Parathyroid adenoma (tissue), 2 donors: ENCODE measurements at regions not wholly inside any gene's neighbourhood (a gene's known extent, or its start where the extent isn't known, plus 50 kb on each side); places are given as distances from the start of the nearest gene placed in this dataset.

ENCODE experiments used
- H2AFZ ChIP-seq: fragments of 300-600 bp; sonication (generic); one replicate; pipeline ENCODE4 v1.7.0; 2017; ENCODE audit warnings: antibody characterized with exemption, mild to moderate bottlenecking
- H3K27ac ChIP-seq: fragments of 300-600 bp; sonication (generic); one replicate; pipeline ENCODE4 v1.7.0; 2017
- H3K27me3 ChIP-seq: fragments of 300-600 bp; sonication (generic); one replicate; pipeline ENCODE4 v1.7.0; 2017; ENCODE audit warnings: low read length; ENCODE audit not compliant: control insufficient read depth, insufficient read depth
- H3K36me3 ChIP-seq: fragments of 300-600 bp; sonication (generic); one replicate; pipeline ENCODE4 v1.7.0; 2017; ENCODE audit warnings: low read length; ENCODE audit not compliant: control insufficient read depth, insufficient read depth
- H3K4me1 ChIP-seq: fragments of 300-600 bp; sonication (generic); one replicate; pipeline ENCODE4 v1.7.0; 2017; ENCODE audit warnings: control low read depth
- H3K4me2 ChIP-seq: fragments of 300-600 bp; sonication (generic); one replicate; pipeline ENCODE4 v1.7.0; 2017; ENCODE audit warnings: low read length
- H3K4me3 ChIP-seq: fragments of 300-600 bp; sonication (generic); one replicate; pipeline ENCODE4 v1.7.0; 2017; ENCODE audit warnings: low read depth, low read length
- H3K79me2 ChIP-seq: fragments of 300-600 bp; sonication (generic); one replicate; pipeline ENCODE4 v1.7.0; 2017; ENCODE audit warnings: control low read depth
- H3K9ac ChIP-seq: fragments of 300-600 bp; sonication (generic); one replicate; pipeline ENCODE4 v1.7.0; 2017; ENCODE audit warnings: mild to moderate bottlenecking
- H3K9me3 ChIP-seq: fragments of 300-600 bp; sonication (generic); one replicate; pipeline ENCODE4 v1.7.0; 2017; ENCODE audit warnings: low read length; ENCODE audit not compliant: control insufficient read depth
- TF ChIP-seq, protein P1 (sequence below): fragments of 300-600 bp; sonication (generic); IDR thresholded peaks from one replicate; pipeline ENCODE4 v1.7.0; 2017; ENCODE audit warnings: antibody characterized with exemption, mild to moderate bottlenecking
- donor health status: primary hyperparathyroidism.

DNA sequence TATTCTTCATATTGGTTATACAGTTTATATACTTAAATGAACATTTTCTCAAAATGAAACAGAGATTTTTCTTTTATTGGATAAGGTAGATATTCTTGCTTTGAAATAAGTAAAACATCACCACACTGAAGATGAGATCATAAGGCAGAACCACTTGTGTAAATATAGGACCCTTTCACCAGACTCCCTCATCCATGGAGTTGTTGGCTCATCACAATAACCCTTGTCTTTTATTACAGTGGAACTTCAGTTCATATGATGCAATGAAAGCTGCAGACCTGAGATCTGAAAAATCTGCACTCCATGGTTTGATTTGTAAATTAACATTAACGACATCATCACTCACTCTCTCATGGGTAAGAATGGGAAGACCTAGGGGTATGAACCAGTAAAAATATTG lies 51.9 kb upstream of the DBX2 start:
- Histone ChIP-seq H3K27me3 (no peaks in the 10 kb centered on the region), H3K9me3 (no peaks in the 10 kb centered on the region), H2AFZ (no peak overlapping the region), H3K36me3 (no peaks in the 10 kb centered on the region), H3K4me1 (no peaks in the 10 kb centered on the region), H3K9ac (no peak overlapping the region), H3K27ac (no peak overlapping the region), H3K4me2 (no peak overlapping the region), H3K4me3 (no peak overlapping the region), H3K79me2 (no peaks in the 10 kb centered on the region)
- TF ChIP-seq, protein P1, sequence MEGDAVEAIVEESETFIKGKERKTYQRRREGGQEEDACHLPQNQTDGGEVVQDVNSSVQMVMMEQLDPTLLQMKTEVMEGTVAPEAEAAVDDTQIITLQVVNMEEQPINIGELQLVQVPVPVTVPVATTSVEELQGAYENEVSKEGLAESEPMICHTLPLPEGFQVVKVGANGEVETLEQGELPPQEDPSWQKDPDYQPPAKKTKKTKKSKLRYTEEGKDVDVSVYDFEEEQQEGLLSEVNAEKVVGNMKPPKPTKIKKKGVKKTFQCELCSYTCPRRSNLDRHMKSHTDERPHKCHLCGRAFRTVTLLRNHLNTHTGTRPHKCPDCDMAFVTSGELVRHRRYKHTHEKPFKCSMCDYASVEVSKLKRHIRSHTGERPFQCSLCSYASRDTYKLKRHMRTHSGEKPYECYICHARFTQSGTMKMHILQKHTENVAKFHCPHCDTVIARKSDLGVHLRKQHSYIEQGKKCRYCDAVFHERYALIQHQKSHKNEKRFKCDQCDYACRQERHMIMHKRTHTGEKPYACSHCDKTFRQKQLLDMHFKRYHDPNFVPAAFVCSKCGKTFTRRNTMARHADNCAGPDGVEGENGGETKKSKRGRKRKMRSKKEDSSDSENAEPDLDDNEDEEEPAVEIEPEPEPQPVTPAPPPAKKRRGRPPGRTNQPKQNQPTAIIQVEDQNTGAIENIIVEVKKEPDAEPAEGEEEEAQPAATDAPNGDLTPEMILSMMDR = no peak

DNA sequence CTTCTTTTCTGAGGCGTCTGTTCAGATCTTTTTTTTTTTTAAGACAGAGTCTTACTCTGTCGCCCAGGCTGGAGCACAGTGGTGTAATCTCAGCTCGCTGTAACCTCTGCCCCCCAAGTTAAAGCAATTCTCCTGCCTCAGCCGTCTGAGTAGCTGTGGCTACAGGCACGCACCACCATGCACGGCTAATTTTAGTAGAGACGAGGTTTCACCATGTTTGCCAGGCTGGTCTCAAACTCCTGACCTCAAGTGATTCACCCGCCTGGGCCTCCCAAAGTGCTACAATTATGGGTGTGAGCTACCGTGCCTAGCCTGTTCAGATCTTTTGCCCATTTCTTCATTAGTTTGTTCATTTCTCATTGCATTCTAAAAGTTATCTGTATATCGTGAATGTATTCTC lies 55.1 kb upstream of the DBX2 start:
- H3K27me3 ChIP-seq = no peaks in the 10 kb centered on the region
- H3K9me3 ChIP-seq = no peaks in the 10 kb centered on the region
- no peak overlapping the region for H2AFZ ChIP-seq
- no peaks in the 10 kb centered on the region for H3K36me3 ChIP-seq
- TF ChIP-seq, protein P1 = no peak
- H3K4me2 ChIP-seq = no peak overlapping the region
- H3K27ac ChIP-seq = no peak overlapping the region
- no peaks in the 10 kb centered on the region for H3K4me1 ChIP-seq
- no peak overlapping the region for H3K4me3 ChIP-seq
- no peak overlapping the region for H3K9ac ChIP-seq
- H3K79me2 ChIP-seq = no peaks in the 10 kb centered on the region

DNA sequence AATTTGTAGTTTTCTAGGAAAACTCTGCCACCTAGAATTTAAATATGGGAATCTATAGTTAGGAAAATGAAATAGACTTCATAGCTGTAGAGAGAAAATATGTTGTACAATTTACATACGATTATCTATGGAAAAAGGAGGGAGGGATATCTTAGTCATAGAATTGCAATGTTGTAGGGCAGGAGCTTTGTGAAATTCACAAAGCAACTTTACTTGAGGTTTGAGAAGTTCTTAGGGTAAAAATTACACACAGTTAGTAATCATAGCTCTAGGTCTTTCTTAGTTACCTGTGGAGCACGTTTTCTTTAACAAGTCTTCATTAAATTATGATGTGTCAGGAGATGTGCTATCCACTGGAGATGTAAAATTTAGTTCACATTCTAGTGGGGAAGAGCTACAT lies 61.4 kb upstream of the DBX2 start:
- Histone ChIP-seq H3K36me3 (no peaks in the 10 kb centered on the region), H3K27me3 (no peaks in the 10 kb centered on the region)
- TF ChIP-seq, protein P1 = no peak

DNA sequence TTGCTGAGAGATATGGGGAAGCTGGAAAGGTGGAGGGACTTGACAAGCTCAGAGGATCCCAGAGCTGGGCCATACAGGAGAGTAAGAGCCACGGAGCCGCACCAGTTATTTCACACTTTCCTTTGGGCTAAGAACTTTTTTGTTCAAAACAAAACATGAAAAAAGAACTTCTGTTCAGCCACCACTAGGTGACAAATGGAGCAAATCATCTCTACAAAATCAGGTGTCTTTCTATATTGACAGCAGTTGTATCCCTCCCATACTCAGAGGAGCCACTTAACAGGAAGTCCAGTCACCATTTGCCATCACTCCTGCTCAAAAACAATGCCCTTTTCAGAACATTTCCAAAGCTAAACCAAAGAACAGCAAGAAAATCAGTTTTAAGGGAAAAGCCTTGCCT lies 70.3 kb upstream of the DBX2 start:
- no peak overlapping the region for H2AFZ ChIP-seq
- TF ChIP-seq, protein P1 = no peak

More for the DNA sequence above, 61.4 kb upstream of the DBX2 start:
- Histone ChIP-seq H2AFZ (no peak overlapping the region), H3K27ac (no peak overlapping the region), H3K4me3 (no peak overlapping the region), H3K79me2 (no peaks in the 10 kb centered on the region), H3K4me1 (no peaks in the 10 kb centered on the region), H3K9me3 (no peaks in the 10 kb centered on the region), H3K4me2 (no peak overlapping the region), H3K9ac (no peak overlapping the region)

DNA sequence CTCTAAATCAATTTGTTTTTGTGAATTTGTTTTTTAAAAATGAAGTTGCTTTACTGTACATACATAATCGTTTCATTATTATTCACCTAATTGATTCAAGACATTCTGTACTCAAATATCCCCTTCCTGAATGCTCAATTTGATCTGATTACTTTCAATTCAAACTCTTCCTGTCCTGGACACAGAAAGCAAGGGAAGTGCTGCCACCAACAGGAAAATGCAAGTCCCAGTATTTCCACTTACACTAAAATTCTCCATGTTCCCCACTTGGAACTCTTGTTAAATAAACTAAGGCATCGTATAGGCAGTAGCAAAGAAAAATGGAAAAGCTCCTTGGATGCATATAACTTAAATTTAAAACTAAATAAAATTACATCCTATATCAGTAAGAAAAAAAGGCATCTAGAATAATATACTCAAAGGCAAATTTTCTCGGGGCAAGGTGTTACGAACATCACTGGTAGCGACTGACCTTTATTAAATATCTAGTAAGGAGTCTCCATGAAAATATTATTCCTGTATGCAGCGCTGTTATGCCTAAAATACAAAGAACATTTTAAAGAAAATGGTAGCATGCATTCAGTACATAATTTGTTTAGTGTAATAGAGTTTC lies 72.0 kb upstream of the DBX2 start:
- H3K9me3 ChIP-seq = no peaks in the 10 kb centered on the region
- H3K9ac ChIP-seq = no peak overlapping the region
- H3K36me3 ChIP-seq = no peaks in the 10 kb centered on the region
- H2AFZ ChIP-seq = no peak overlapping the region
- no peak overlapping the region for H3K4me2 ChIP-seq
- H3K4me3 ChIP-seq = no peak overlapping the region
- TF ChIP-seq, protein P1 = no peak
- H3K27ac ChIP-seq = no peak overlapping the region
- H3K79me2 ChIP-seq = no peaks in the 10 kb centered on the region
- H3K4me1 ChIP-seq = no peaks in the 10 kb centered on the region
- H3K27me3 ChIP-seq = no peaks in the 10 kb centered on the region

More for the DNA sequence above, 70.3 kb upstream of the DBX2 start:
- H3K9me3 ChIP-seq = no peaks in the 10 kb centered on the region
- no peak overlapping the region for H3K4me3 ChIP-seq
- no peaks in the 10 kb centered on the region for H3K79me2 ChIP-seq
- H3K4me2 ChIP-seq = no peak overlapping the region
- no peaks in the 10 kb centered on the region for H3K36me3 ChIP-seq
- no peaks in the 10 kb centered on the region for H3K4me1 ChIP-seq
- no peak overlapping the region for H3K27ac ChIP-seq
- no peaks in the 10 kb centered on the region for H3K27me3 ChIP-seq
- no peak overlapping the region for H3K9ac ChIP-seq
